ELF-1 (cell line): ENCODE measurements at regions not wholly inside any gene's neighbourhood (a gene's known extent, or its start where the extent isn't known, plus 50 kb on each side); places are given as distances from the start of the nearest gene placed in this dataset.
A peak's percentile ranks its signal among the peaks of the same experiment; 100 is the strongest.

Source experiments
- DNase-seq: peaks from one replicate; pipeline ENCODE4 v3.0.0-alpha.2; 2016; ENCODE audit warnings: low read depth, low spot score

GRCh38 chr18:14905350-14905749, 157.4 kb downstream of the ANKRD30B start:
- DNase-seq, result no peak

- DNase-seq, result no peak
Observed at GRCh38 chr18:14905979-14906378, 158.0 kb downstream of the ANKRD30B start.

GRCh38 chr18:14907420-14907819, 159.4 kb downstream of the ANKRD30B start:
- no peak for DNase-seq

GRCh38 chr18:14908541-14908940, 160.6 kb downstream of the ANKRD30B start:
- DNase-seq, result no peak

- DNase-seq, result no peak
Observed at GRCh38 chr18:14912967-14913366, 165.0 kb downstream of the ANKRD30B start.

- no peak for DNase-seq
Observed at GRCh38 chr18:14914121-14914520, 166.1 kb downstream of the ANKRD30B start.

- DNase-seq, result no peak
Observed at GRCh38 chr18:14914771-14915170, 166.8 kb downstream of the ANKRD30B start.

- no peak for DNase-seq
Observed at GRCh38 chr18:14916181-14916580, 168.2 kb downstream of the ANKRD30B start.

GRCh38 chr18:14916851-14917250, 168.9 kb downstream of the ANKRD30B start:
- DNase-seq, result no peak

GRCh38 chr18:14917311-14917710, 169.3 kb downstream of the ANKRD30B start:
- no peak for DNase-seq

GRCh38 chr18:14919666-14920065, 171.7 kb downstream of the ANKRD30B start:
- no peak for DNase-seq

GRCh38 chr18:14921031-14921430, 173.1 kb downstream of the ANKRD30B start:
- no peak for DNase-seq

- no peak for DNase-seq
Observed at GRCh38 chr18:14921547-14921946, 173.6 kb downstream of the ANKRD30B start.

- peak; percentile 16 for DNase-seq
Observed at GRCh38 chr18:14922031-14922430, 174.1 kb downstream of the ANKRD30B start.

- DNase-seq, result no peak
Observed at GRCh38 chr18:14922965-14923565, 175.1 kb downstream of the ANKRD30B start.

- no peak for DNase-seq
Observed at GRCh38 chr18:14924226-14924625, 176.3 kb downstream of the ANKRD30B start.

- DNase-seq, result no peak
Observed at GRCh38 chr18:14925281-14925709, 177.3 kb downstream of the ANKRD30B start.

- DNase-seq, result no peak
Observed at GRCh38 chr18:14927701-14928100, 179.7 kb downstream of the ANKRD30B start.

GRCh38 chr18:14928396-14928795, 180.4 kb downstream of the ANKRD30B start:
- peak; percentile 56 for DNase-seq

- no peak for DNase-seq
Observed at GRCh38 chr18:14930076-14930475, 182.1 kb downstream of the ANKRD30B start.

- no peak for DNase-seq
Observed at GRCh38 chr18:14930576-14930975, 182.6 kb downstream of the ANKRD30B start.

- DNase-seq, result no peak
Observed at GRCh38 chr18:14933049-14933851, 185.3 kb downstream of the ANKRD30B start.

GRCh38 chr18:14933964-14934363, 186.0 kb downstream of the ANKRD30B start:
- no peak for DNase-seq
